ENCODE measurements at regions not wholly inside any gene's neighbourhood (a gene's known extent, or its start where the extent isn't known, plus 50 kb on each side); places are given as distances from the start of the nearest gene placed in this dataset.

GRCh38 chr10:43874984-43875383 is 226.3 kb upstream of the ZNF32 start:
- TF ChIP-seq TCF4 (CRISPR knock-in tag; IDR thresholded peaks at IDR 0.05; ENCODE audit: borderline replicate concordance) (no peak), PPARA (CRISPR knock-in tag; IDR thresholded peaks at IDR 0.05; ENCODE audit: borderline replicate concordance) (no peak), CREB5 (CRISPR knock-in tag; IDR thresholded peaks at IDR 0.05; ENCODE audit: low read depth) (no peak), TOX (CRISPR knock-in tag; IDR thresholded peaks at IDR 0.05; ENCODE audit: borderline replicate concordance) (no peak), PATZ1 (CRISPR knock-in tag; IDR thresholded peaks at IDR 0.05; ENCODE audit: borderline replicate concordance) (no peak), ZNF565 (CRISPR knock-in tag; conservative IDR thresholded peaks at IDR 0.05; ENCODE audit: low read depth) (no peak), TSHZ2 (CRISPR knock-in tag; IDR thresholded peaks at IDR 0.05) (no peak), ESRRG (CRISPR knock-in tag; IDR thresholded peaks at IDR 0.05) (no peak), ISL1 (CRISPR knock-in tag; IDR thresholded peaks at IDR 0.05) (no peak), ZC3H10 (CRISPR knock-in tag; IDR thresholded peaks at IDR 0.05) (no peak), GLIS3 (CRISPR knock-in tag; IDR thresholded peaks at IDR 0.05) (no peak), ARNTL (CRISPR knock-in tag; IDR thresholded peaks at IDR 0.05; ENCODE audit: borderline replicate concordance, low read depth) (no peak), ZFP30 (CRISPR knock-in tag; IDR thresholded peaks at IDR 0.05) (no peak), ZNF70 (CRISPR knock-in tag; IDR thresholded peaks at IDR 0.05) (no peak)

Measured in SK-N-SH treated with all-trans-retinoic acid at 6 μM for 48 hours (cell line).